SK-N-SH (cell line): ENCODE measurements at regions not wholly inside any gene's neighbourhood (a gene's known extent, or its start where the extent isn't known, plus 50 kb on each side); places are given as distances from the start of the nearest gene placed in this dataset.

Source experiments
- EP300 ChIP-seq, 2 experiments: IDR thresholded peaks; 2 replicates each; pipeline versions ENCODE4 v1.4.0 to v1.6.1; 2012; ENCODE audit warnings: borderline replicate concordance in 1 of 2, low read depth in 1 of 2, low read length in 1 of 2
- EZH2phosphoT487 ChIP-seq: fragments of 200-600 bp; sonication (generic); IDR thresholded peaks from 2 replicates; pipeline ENCODE4 v1.6.1; 2017; ENCODE audit warnings: low read depth, mixed run types, mild to moderate bottlenecking, antibody characterized with exemption, moderate library complexity, borderline replicate concordance
- MXI1 ChIP-seq: IDR thresholded peaks from 2 replicates; pipeline ENCODE4 v1.6.1; 2012; ENCODE audit warnings: mild to moderate bottlenecking, low read depth, low read length, improper control_type of control experiment
- POLR2AphosphoS5 ChIP-seq: IDR thresholded peaks from 2 replicates; pipeline ENCODE4 v1.6.1; 2012; ENCODE audit warnings: low read depth, low read length
- RAD21 ChIP-seq: IDR thresholded peaks from 2 replicates; pipeline ENCODE4 v1.6.1; 2012; ENCODE audit warnings: mild to moderate bottlenecking, low read length
- RFX5 ChIP-seq: IDR thresholded peaks from 2 replicates; pipeline ENCODE4 v1.6.1; 2012; ENCODE audit warnings: mild to moderate bottlenecking, improper control_type of control experiment, low read length
- SIN3A ChIP-seq: IDR thresholded peaks from 2 replicates; pipeline ENCODE4 v1.6.1; 2012; ENCODE audit warnings: low read depth, mild to moderate bottlenecking, low read length, moderate library complexity, borderline replicate concordance
- TAF1 ChIP-seq: IDR thresholded peaks from 2 replicates; pipeline ENCODE4 v1.6.1; 2012; ENCODE audit warnings: low read depth, mild to moderate bottlenecking, low read length, moderate library complexity, borderline replicate concordance
- TEAD4 ChIP-seq: IDR thresholded peaks from 2 replicates; pipeline ENCODE4 v1.4.0; 2012; ENCODE audit warnings: mild to moderate bottlenecking, borderline replicate concordance; ENCODE audit not compliant: insufficient read depth
- YY1 ChIP-seq: IDR thresholded peaks from 2 replicates; pipeline ENCODE4 v1.4.0; 2012; ENCODE audit warnings: low read depth, mild to moderate bottlenecking
- TF ChIP-seq, protein P1 (sequence below): fragments of 200-600 bp; sonication (generic); IDR thresholded peaks from 2 replicates; pipeline ENCODE4 v1.6.1; 2017; ENCODE audit warnings: antibody characterized with exemption, mild to moderate bottlenecking, moderate library complexity
- TF ChIP-seq, protein P2 (sequence below): IDR thresholded peaks from 2 replicates; pipeline ENCODE4 v1.4.0; 2012; ENCODE audit warnings: low read depth
- TF ChIP-seq, protein P3 (sequence below): IDR thresholded peaks from 2 replicates; pipeline ENCODE4 v1.4.0; 2012; ENCODE audit warnings: low read depth, borderline replicate concordance

DNA sequence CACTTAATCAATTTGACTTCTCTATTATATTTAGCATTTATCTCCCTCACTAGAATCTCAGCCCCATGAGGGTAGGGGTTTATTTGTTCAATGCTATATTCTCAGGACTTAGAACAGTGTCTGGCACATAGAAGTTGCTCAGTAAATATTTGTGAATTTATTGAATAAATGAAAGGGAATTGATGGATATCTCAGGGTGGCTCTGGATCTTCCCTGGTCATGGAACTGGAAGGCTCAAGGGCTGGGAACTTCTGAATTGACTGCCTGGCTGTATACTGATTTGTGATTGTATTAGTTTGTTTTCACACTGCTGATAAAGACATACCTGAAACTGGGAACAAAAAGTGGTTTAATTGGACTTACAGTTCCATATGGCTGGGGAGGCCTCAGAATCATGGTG is 57.2 kb downstream of the KIF4B start:
- TF ChIP-seq EP300 (IDR thresholded peaks at IDR 0.05; ENCODE audit: borderline replicate concordance in 1 of 2, low read depth in 1 of 2, low read length in 1 of 2) (no peak), RFX5 (no peak), TEAD4 (no peak), EZH2phosphoT487 (no peak), YY1 (no peak), POLR2AphosphoS5 (no peak), MXI1 (no peak), RAD21 (no peak), TAF1 (no peak), SIN3A (no peak)
- TF ChIP-seq, protein P1, sequence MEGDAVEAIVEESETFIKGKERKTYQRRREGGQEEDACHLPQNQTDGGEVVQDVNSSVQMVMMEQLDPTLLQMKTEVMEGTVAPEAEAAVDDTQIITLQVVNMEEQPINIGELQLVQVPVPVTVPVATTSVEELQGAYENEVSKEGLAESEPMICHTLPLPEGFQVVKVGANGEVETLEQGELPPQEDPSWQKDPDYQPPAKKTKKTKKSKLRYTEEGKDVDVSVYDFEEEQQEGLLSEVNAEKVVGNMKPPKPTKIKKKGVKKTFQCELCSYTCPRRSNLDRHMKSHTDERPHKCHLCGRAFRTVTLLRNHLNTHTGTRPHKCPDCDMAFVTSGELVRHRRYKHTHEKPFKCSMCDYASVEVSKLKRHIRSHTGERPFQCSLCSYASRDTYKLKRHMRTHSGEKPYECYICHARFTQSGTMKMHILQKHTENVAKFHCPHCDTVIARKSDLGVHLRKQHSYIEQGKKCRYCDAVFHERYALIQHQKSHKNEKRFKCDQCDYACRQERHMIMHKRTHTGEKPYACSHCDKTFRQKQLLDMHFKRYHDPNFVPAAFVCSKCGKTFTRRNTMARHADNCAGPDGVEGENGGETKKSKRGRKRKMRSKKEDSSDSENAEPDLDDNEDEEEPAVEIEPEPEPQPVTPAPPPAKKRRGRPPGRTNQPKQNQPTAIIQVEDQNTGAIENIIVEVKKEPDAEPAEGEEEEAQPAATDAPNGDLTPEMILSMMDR = no peak
- TF ChIP-seq, protein P2, sequence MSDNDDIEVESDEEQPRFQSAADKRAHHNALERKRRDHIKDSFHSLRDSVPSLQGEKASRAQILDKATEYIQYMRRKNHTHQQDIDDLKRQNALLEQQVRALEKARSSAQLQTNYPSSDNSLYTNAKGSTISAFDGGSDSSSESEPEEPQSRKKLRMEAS = no peak
- TF ChIP-seq, protein P3, sequence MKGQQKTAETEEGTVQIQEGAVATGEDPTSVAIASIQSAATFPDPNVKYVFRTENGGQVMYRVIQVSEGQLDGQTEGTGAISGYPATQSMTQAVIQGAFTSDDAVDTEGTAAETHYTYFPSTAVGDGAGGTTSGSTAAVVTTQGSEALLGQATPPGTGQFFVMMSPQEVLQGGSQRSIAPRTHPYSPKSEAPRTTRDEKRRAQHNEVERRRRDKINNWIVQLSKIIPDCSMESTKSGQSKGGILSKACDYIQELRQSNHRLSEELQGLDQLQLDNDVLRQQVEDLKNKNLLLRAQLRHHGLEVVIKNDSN = no peak
